T-helper 17 cell (primary cell): ENCODE measurements at regions not wholly inside any gene's neighbourhood (a gene's known extent, or its start where the extent isn't known, plus 50 kb on each side); places are given as distances from the start of the nearest gene placed in this dataset.

ENCODE experiments used
- ATAC-seq: fragments of 150-1000 bp; cut with Tn5 transposase; 2 replicates; pipeline ENCODE4 v1.10.0; 2021; ENCODE audit warnings: mild to moderate bottlenecking, moderate library complexity
- DNase-seq, 3 donors: peaks; one replicate each; pipeline versions ENCODE4 v3.0.0 to v3.0.0-alpha.2; 2020 to 2021
- H3K9me3 ChIP-seq: one replicate; pipeline ENCODE4 v1.7.0; 2013; ENCODE audit warnings: low read length, mild to moderate bottlenecking; ENCODE audit not compliant: control insufficient read depth, poor library complexity, severe bottlenecking
- H3K27ac Mint-ChIP-seq: one replicate; pipeline ENCODE4 v1.8.0; 2022; ENCODE audit warnings: mild to moderate bottlenecking, moderate library complexity, mixed read lengths
- H3K27me3 Mint-ChIP-seq: one replicate; pipeline ENCODE4 v1.8.0; 2022; ENCODE audit warnings: mixed read lengths
- H3K36me3 Mint-ChIP-seq: one replicate; pipeline ENCODE4 v1.8.0; 2022; ENCODE audit warnings: low read depth, mixed read lengths
- H3K4me1 Mint-ChIP-seq: one replicate; pipeline ENCODE4 v1.8.0; 2022; ENCODE audit warnings: mild to moderate bottlenecking, mixed read lengths
- H3K4me3 Mint-ChIP-seq: one replicate; pipeline ENCODE4 v1.8.0; 2022; ENCODE audit warnings: mild to moderate bottlenecking, moderate library complexity, mixed read lengths

- Mint-ChIP-seq H3K27ac (no peak overlapping the region), H3K4me3 (no peak overlapping the region), H3K4me1 (no peaks in the 10 kb centered on the region), H3K27me3 (peaks cover 62% of the 10 kb centered on the region), H3K36me3 (no peaks in the 10 kb centered on the region)
- no peaks in the 10 kb centered on the region for H3K9me3 ChIP-seq
- ATAC-seq = no peak
- DNase-seq = no peak
These were observed 555.0 kb downstream of the BRD1 start for GRCh38 chr22:49272546-49273125.

GRCh38 chr22:49271831-49272230 lies 555.8 kb downstream of the BRD1 start:
- no peak for ATAC-seq
- DNase-seq = no peak
- no peaks in the 10 kb centered on the region for H3K36me3 Mint-ChIP-seq
- no peaks in the 10 kb centered on the region for H3K4me1 Mint-ChIP-seq
- H3K4me3 Mint-ChIP-seq = no peak overlapping the region
- peaks cover 64% of the 10 kb centered on the region for H3K27me3 Mint-ChIP-seq
- H3K27ac Mint-ChIP-seq = no peak overlapping the region
- H3K9me3 ChIP-seq = no peaks in the 10 kb centered on the region

- ATAC-seq (no peak), DNase-seq (no peak)
- H3K27me3 Mint-ChIP-seq = peaks cover 64% of the 10 kb centered on the region
- H3K27ac Mint-ChIP-seq = no peak overlapping the region
- no peaks in the 10 kb centered on the region for H3K36me3 Mint-ChIP-seq
- H3K9me3 ChIP-seq = no peaks in the 10 kb centered on the region
- no peaks in the 10 kb centered on the region for H3K4me1 Mint-ChIP-seq
- no peak overlapping the region for H3K4me3 Mint-ChIP-seq
These were observed 556.3 kb downstream of the BRD1 start for GRCh38 chr22:49271369-49271727.

- DNase-seq = no peak
- no peak for ATAC-seq
- Mint-ChIP-seq H3K4me3 (no peak overlapping the region), H3K27me3 (peaks cover 61% of the 10 kb centered on the region), H3K36me3 (no peaks in the 10 kb centered on the region), H3K27ac (no peak overlapping the region), H3K4me1 (no peaks in the 10 kb centered on the region)
- H3K9me3 ChIP-seq = no peaks in the 10 kb centered on the region
These were observed 556.9 kb downstream of the BRD1 start for GRCh38 chr22:49270595-49271368.

- Mint-ChIP-seq H3K4me3 (no peak overlapping the region), H3K4me1 (no peaks in the 10 kb centered on the region), H3K36me3 (no peaks in the 10 kb centered on the region), H3K27me3 (peaks cover 55% of the 10 kb centered on the region), H3K27ac (no peak overlapping the region)
- H3K9me3 ChIP-seq = no peaks in the 10 kb centered on the region
- DNase-seq (no peak), ATAC-seq (no peak)
These were observed 557.7 kb downstream of the BRD1 start for GRCh38 chr22:49269928-49270327.

- DNase-seq = no peak
- H3K27me3 Mint-ChIP-seq = peaks cover 49% of the 10 kb centered on the region
- H3K36me3 Mint-ChIP-seq = no peaks in the 10 kb centered on the region
- no peak overlapping the region for H3K4me3 Mint-ChIP-seq
- H3K4me1 Mint-ChIP-seq = peaks cover 3% of the 10 kb centered on the region
- no peaks in the 10 kb centered on the region for H3K9me3 ChIP-seq
- H3K27ac Mint-ChIP-seq = no peak overlapping the region
- no peak for ATAC-seq
These were observed 558.3 kb downstream of the BRD1 start for GRCh38 chr22:49269371-49269770.

- no peak for ATAC-seq
- no peaks in the 10 kb centered on the region for H3K36me3 Mint-ChIP-seq
- H3K27ac Mint-ChIP-seq = no peak overlapping the region
- H3K4me3 Mint-ChIP-seq = no peak overlapping the region
- H3K4me1 Mint-ChIP-seq = peaks cover 5% of the 10 kb centered on the region
- no peak for DNase-seq
- peaks cover 48% of the 10 kb centered on the region for H3K27me3 Mint-ChIP-seq
- no peaks in the 10 kb centered on the region for H3K9me3 ChIP-seq
These were observed 558.7 kb downstream of the BRD1 start for GRCh38 chr22:49268924-49269323.

- DNase-seq (no peak), ATAC-seq (no peak)
- Mint-ChIP-seq H3K4me3 (no peak overlapping the region), H3K27ac (no peak overlapping the region), H3K27me3 (peaks cover 48% of the 10 kb centered on the region), H3K36me3 (no peaks in the 10 kb centered on the region), H3K4me1 (peaks cover 5% of the 10 kb centered on the region)
- H3K9me3 ChIP-seq = no peaks in the 10 kb centered on the region
These were observed 559.7 kb downstream of the BRD1 start for GRCh38 chr22:49267996-49268395.

- Mint-ChIP-seq H3K4me1 (peaks cover 5% of the 10 kb centered on the region), H3K27me3 (peaks cover 44% of the 10 kb centered on the region), H3K4me3 (no peak overlapping the region), H3K27ac (no peak overlapping the region), H3K36me3 (no peaks in the 10 kb centered on the region)
- no peak for ATAC-seq
- DNase-seq = no peak
- no peaks in the 10 kb centered on the region for H3K9me3 ChIP-seq
These were observed 560.8 kb downstream of the BRD1 start for GRCh38 chr22:49266561-49267519.

GRCh38 chr22:49264696-49265095 lies 563.0 kb downstream of the BRD1 start:
- Mint-ChIP-seq H3K27ac (no peak overlapping the region), H3K27me3 (peaks cover 35% of the 10 kb centered on the region), H3K4me3 (no peak overlapping the region), H3K36me3 (no peaks in the 10 kb centered on the region), H3K4me1 (peaks cover 5% of the 10 kb centered on the region)
- no peak for ATAC-seq
- no peak for DNase-seq
- H3K9me3 ChIP-seq = no peaks in the 10 kb centered on the region

GRCh38 chr22:49263101-49263500 lies 564.6 kb downstream of the BRD1 start:
- Mint-ChIP-seq H3K4me3 (no peak overlapping the region), H3K27ac (no peak overlapping the region), H3K36me3 (no peaks in the 10 kb centered on the region), H3K27me3 (peaks cover 20% of the 10 kb centered on the region), H3K4me1 (peaks cover 5% of the 10 kb centered on the region)
- DNase-seq (no peak), ATAC-seq (no peak)
- no peaks in the 10 kb centered on the region for H3K9me3 ChIP-seq

GRCh38 chr22:49262167-49262566 lies 565.5 kb downstream of the BRD1 start:
- Mint-ChIP-seq H3K4me3 (no peak overlapping the region), H3K27me3 (peaks cover 14% of the 10 kb centered on the region), H3K4me1 (peaks cover 5% of the 10 kb centered on the region), H3K27ac (no peak overlapping the region), H3K36me3 (no peaks in the 10 kb centered on the region)
- DNase-seq (no peak), ATAC-seq (no peak)
- no peaks in the 10 kb centered on the region for H3K9me3 ChIP-seq

- Mint-ChIP-seq H3K27me3 (peaks cover 14% of the 10 kb centered on the region), H3K36me3 (no peaks in the 10 kb centered on the region), H3K4me3 (no peak overlapping the region), H3K27ac (no peak overlapping the region), H3K4me1 (peaks cover 5% of the 10 kb centered on the region)
- no peak for ATAC-seq
- H3K9me3 ChIP-seq = no peaks in the 10 kb centered on the region
- no peak for DNase-seq
These were observed 566.1 kb downstream of the BRD1 start for GRCh38 chr22:49261616-49262015.
